HepG2 (cell line): ENCODE measurements at regions not wholly inside any gene's neighbourhood (a gene's known extent, or its start where the extent isn't known, plus 50 kb on each side); places are given as distances from the start of the nearest gene placed in this dataset.
A peak's percentile ranks its signal among the peaks of the same experiment; 100 is the strongest.

Source experiments
- ADNP ChIP-seq: sonication (generic); formaldehyde crosslinking; IDR thresholded peaks from 2 replicates; pipeline ENCODE4 v1.4.0; 2020; ENCODE audit warnings: missing genetic modification reagents
- POLR2G ChIP-seq: fragments of 200-400 bp; formaldehyde crosslinking; IDR thresholded peaks from 2 replicates; pipeline ENCODE4 v1.6.1; 2018; ENCODE audit warnings: mild to moderate bottlenecking, low read depth, low read length, moderate library complexity
- RBAK ChIP-seq: sonication (generic); formaldehyde crosslinking; IDR thresholded peaks from 2 replicates; pipeline ENCODE4 v1.5.1; 2020; ENCODE audit warnings: mild to moderate bottlenecking, missing genetic modification reagents
- TAF1 ChIP-seq: sonication (generic); formaldehyde crosslinking; IDR thresholded peaks from 2 replicates; pipeline ENCODE4 v1.4.0; 2020; ENCODE audit warnings: missing genetic modification reagents
- TF ChIP-seq, protein P1 (sequence below): sonication (generic); formaldehyde crosslinking; IDR thresholded peaks from 2 replicates; pipeline ENCODE4 v1.5.0; 2020; ENCODE audit warnings: mild to moderate bottlenecking, missing genetic modification reagents, borderline replicate concordance
- TF ChIP-seq, protein P2 (sequence below): sonication (generic); formaldehyde crosslinking; IDR thresholded peaks from 2 replicates; pipeline ENCODE4 v1.5.0; 2020; ENCODE audit warnings: mild to moderate bottlenecking, missing genetic modification reagents
- TF ChIP-seq, protein P3 (sequence below): sonication (generic); formaldehyde crosslinking; IDR thresholded peaks from 2 replicates; pipeline ENCODE4 v1.4.0; 2020; ENCODE audit warnings: missing genetic modification reagents, low read depth, mild to moderate bottlenecking, borderline replicate concordance
- TF ChIP-seq, protein P4 (sequence below): sonication (generic); formaldehyde crosslinking; IDR thresholded peaks from 2 replicates; pipeline ENCODE4 v1.5.1; 2020; ENCODE audit warnings: mild to moderate bottlenecking, missing genetic modification reagents, borderline replicate concordance
- TF ChIP-seq, protein P5 (sequence below): sonication (generic); formaldehyde crosslinking; IDR thresholded peaks from 2 replicates; pipeline ENCODE4 v1.5.0; 2020; ENCODE audit warnings: missing genetic modification reagents
- TF ChIP-seq, protein P6 (sequence below): sonication (generic); formaldehyde crosslinking; IDR thresholded peaks from 2 replicates; pipeline ENCODE4 v1.4.0; 2020; ENCODE audit warnings: missing genetic modification reagents, mild to moderate bottlenecking, borderline replicate concordance

DNA sequence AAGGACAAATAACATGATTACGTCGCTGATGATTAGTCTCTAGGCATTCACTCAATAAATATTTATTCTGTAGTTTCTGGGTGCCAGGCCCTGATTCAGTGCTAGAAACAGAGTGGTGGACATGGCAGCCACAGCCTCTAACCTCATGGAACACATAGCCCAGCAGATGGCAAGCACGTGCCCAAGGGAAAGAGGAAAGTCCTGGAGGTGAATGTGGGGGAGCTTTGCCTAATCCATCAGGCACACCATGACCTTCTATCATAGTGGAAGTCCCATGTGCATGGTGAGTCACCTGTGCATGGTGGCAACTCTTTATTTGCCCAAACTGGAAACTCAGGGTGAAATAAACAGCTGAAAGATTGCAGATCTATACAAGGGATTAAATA lies 143.0 kb upstream of the TNFAIP3 start (continued):
- TF ChIP-seq, protein P1, sequence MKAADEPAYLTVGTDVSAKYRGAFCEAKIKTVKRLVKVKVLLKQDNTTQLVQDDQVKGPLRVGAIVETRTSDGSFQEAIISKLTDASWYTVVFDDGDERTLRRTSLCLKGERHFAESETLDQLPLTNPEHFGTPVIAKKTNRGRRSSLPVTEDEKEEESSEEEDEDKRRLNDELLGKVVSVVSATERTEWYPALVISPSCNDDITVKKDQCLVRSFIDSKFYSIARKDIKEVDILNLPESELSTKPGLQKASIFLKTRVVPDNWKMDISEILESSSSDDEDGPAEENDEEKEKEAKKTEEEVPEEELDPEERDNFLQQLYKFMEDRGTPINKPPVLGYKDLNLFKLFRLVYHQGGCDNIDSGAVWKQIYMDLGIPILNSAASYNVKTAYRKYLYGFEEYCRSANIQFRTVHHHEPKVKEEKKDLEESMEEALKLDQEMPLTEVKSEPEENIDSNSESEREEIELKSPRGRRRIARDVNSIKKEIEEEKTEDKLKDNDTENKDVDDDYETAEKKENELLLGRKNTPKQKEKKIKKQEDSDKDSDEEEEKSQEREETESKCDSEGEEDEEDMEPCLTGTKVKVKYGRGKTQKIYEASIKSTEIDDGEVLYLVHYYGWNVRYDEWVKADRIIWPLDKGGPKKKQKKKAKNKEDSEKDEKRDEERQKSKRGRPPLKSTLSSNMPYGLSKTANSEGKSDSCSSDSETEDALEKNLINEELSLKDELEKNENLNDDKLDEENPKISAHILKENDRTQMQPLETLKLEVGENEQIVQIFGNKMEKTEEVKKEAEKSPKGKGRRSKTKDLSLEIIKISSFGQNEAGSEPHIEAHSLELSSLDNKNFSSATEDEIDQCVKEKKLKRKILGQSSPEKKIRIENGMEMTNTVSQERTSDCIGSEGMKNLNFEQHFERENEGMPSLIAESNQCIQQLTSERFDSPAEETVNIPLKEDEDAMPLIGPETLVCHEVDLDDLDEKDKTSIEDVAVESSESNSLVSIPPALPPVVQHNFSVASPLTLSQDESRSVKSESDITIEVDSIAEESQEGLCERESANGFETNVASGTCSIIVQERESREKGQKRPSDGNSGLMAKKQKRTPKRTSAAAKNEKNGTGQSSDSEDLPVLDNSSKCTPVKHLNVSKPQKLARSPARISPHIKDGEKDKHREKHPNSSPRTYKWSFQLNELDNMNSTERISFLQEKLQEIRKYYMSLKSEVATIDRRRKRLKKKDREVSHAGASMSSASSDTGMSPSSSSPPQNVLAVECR (CRISPR knock-in tag) = no peak
- TF ChIP-seq, protein P2, sequence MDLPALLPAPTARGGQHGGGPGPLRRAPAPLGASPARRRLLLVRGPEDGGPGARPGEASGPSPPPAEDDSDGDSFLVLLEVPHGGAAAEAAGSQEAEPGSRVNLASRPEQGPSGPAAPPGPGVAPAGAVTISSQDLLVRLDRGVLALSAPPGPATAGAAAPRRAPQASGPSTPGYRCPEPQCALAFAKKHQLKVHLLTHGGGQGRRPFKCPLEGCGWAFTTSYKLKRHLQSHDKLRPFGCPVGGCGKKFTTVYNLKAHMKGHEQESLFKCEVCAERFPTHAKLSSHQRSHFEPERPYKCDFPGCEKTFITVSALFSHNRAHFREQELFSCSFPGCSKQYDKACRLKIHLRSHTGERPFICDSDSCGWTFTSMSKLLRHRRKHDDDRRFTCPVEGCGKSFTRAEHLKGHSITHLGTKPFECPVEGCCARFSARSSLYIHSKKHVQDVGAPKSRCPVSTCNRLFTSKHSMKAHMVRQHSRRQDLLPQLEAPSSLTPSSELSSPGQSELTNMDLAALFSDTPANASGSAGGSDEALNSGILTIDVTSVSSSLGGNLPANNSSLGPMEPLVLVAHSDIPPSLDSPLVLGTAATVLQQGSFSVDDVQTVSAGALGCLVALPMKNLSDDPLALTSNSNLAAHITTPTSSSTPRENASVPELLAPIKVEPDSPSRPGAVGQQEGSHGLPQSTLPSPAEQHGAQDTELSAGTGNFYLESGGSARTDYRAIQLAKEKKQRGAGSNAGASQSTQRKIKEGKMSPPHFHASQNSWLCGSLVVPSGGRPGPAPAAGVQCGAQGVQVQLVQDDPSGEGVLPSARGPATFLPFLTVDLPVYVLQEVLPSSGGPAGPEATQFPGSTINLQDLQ = no peak
- TF ChIP-seq RBAK (CRISPR knock-in tag) = no peak
- TF ChIP-seq TAF1 (CRISPR knock-in tag) = no peak
- TF ChIP-seq ADNP = no peak
- TF ChIP-seq, protein P3, sequence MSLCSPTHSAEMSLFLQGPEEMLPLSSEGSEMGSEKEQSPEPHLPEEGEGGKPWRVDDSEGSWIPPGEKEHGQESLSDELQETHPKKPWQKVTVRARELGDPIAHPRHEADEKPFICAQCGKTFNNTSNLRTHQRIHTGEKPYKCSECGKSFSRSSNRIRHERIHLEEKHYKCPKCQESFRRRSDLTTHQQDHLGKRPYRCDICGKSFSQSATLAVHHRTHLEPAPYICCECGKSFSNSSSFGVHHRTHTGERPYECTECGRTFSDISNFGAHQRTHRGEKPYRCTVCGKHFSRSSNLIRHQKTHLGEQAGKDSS (CRISPR knock-in tag) = peak; percentile 84
- TF ChIP-seq, protein P4, sequence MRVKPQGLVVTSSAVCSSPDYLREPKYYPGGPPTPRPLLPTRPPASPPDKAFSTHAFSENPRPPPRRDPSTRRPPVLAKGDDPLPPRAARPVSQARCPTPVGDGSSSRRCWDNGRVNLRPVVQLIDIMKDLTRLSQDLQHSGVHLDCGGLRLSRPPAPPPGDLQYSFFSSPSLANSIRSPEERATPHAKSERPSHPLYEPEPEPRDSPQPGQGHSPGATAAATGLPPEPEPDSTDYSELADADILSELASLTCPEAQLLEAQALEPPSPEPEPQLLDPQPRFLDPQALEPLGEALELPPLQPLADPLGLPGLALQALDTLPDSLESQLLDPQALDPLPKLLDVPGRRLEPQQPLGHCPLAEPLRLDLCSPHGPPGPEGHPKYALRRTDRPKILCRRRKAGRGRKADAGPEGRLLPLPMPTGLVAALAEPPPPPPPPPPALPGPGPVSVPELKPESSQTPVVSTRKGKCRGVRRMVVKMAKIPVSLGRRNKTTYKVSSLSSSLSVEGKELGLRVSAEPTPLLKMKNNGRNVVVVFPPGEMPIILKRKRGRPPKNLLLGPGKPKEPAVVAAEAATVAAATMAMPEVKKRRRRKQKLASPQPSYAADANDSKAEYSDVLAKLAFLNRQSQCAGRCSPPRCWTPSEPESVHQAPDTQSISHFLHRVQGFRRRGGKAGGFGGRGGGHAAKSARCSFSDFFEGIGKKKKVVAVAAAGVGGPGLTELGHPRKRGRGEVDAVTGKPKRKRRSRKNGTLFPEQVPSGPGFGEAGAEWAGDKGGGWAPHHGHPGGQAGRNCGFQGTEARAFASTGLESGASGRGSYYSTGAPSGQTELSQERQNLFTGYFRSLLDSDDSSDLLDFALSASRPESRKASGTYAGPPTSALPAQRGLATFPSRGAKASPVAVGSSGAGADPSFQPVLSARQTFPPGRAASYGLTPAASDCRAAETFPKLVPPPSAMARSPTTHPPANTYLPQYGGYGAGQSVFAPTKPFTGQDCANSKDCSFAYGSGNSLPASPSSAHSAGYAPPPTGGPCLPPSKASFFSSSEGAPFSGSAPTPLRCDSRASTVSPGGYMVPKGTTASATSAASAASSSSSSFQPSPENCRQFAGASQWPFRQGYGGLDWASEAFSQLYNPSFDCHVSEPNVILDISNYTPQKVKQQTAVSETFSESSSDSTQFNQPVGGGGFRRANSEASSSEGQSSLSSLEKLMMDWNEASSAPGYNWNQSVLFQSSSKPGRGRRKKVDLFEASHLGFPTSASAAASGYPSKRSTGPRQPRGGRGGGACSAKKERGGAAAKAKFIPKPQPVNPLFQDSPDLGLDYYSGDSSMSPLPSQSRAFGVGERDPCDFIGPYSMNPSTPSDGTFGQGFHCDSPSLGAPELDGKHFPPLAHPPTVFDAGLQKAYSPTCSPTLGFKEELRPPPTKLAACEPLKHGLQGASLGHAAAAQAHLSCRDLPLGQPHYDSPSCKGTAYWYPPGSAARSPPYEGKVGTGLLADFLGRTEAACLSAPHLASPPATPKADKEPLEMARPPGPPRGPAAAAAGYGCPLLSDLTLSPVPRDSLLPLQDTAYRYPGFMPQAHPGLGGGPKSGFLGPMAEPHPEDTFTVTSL = no peak
- TF ChIP-seq, protein P5, sequence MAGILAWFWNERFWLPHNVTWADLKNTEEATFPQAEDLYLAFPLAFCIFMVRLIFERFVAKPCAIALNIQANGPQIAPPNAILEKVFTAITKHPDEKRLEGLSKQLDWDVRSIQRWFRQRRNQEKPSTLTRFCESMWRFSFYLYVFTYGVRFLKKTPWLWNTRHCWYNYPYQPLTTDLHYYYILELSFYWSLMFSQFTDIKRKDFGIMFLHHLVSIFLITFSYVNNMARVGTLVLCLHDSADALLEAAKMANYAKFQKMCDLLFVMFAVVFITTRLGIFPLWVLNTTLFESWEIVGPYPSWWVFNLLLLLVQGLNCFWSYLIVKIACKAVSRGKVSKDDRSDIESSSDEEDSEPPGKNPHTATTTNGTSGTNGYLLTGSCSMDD (CRISPR knock-in tag) = peak; percentile 55; the same call in 1 of the 2 replicates
- TF ChIP-seq, protein P6, sequence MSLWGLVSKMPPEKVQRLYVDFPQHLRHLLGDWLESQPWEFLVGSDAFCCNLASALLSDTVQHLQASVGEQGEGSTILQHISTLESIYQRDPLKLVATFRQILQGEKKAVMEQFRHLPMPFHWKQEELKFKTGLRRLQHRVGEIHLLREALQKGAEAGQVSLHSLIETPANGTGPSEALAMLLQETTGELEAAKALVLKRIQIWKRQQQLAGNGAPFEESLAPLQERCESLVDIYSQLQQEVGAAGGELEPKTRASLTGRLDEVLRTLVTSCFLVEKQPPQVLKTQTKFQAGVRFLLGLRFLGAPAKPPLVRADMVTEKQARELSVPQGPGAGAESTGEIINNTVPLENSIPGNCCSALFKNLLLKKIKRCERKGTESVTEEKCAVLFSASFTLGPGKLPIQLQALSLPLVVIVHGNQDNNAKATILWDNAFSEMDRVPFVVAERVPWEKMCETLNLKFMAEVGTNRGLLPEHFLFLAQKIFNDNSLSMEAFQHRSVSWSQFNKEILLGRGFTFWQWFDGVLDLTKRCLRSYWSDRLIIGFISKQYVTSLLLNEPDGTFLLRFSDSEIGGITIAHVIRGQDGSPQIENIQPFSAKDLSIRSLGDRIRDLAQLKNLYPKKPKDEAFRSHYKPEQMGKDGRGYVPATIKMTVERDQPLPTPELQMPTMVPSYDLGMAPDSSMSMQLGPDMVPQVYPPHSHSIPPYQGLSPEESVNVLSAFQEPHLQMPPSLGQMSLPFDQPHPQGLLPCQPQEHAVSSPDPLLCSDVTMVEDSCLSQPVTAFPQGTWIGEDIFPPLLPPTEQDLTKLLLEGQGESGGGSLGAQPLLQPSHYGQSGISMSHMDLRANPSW (CRISPR knock-in tag) = 0 out of 2 replicates have a peak, but pooled peaks have one; percentile 16
- no peak for TF ChIP-seq POLR2G
